ENCODE measurements at regions not wholly inside any gene's neighbourhood (a gene's known extent, or its start where the extent isn't known, plus 50 kb on each side); places are given as distances from the start of the nearest gene placed in this dataset.

DNA sequence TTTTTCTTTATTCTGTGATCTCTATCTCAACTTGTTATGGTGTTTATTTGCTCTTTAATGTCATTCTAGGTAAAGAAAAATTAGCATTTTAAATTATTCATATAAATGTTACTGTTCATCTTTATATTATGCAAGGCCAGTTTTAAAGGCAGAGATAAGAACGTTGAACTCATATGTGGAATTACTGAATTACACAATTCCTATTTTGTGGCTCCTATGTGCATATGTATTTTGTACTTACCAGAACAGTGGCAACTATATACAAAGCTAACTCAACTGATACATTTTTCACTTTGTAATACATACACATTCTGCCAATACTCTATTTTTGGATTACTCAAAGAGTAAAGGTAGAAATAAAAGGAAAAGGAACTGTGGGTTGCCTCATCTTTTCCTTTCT is 533.2 kb upstream of the NR3C2 start:
- ATAC-seq = no peak
- in situ Hi-C loops (cut with MboI; ENCODE audit: low sequenced_read_pairs in 4 of 4) (no loop called here), intact Hi-C loops (cut with DNase I; ENCODE audit: low total_unique reads) (no loop called here)
- Histone ChIP-seq H3K36me3 (no peaks in the 10 kb centered on the region), H3K4me3 (no peak overlapping the region), H3K27ac (no peak overlapping the region), H3K27me3 (no peaks in the 10 kb centered on the region), H3K9me3 (no peaks in the 10 kb centered on the region), H3K4me1 (no peaks in the 10 kb centered on the region)
- TF ChIP-seq POLR2A (IDR thresholded peaks at IDR 0.05) = no peak
- TF ChIP-seq, protein P1, sequence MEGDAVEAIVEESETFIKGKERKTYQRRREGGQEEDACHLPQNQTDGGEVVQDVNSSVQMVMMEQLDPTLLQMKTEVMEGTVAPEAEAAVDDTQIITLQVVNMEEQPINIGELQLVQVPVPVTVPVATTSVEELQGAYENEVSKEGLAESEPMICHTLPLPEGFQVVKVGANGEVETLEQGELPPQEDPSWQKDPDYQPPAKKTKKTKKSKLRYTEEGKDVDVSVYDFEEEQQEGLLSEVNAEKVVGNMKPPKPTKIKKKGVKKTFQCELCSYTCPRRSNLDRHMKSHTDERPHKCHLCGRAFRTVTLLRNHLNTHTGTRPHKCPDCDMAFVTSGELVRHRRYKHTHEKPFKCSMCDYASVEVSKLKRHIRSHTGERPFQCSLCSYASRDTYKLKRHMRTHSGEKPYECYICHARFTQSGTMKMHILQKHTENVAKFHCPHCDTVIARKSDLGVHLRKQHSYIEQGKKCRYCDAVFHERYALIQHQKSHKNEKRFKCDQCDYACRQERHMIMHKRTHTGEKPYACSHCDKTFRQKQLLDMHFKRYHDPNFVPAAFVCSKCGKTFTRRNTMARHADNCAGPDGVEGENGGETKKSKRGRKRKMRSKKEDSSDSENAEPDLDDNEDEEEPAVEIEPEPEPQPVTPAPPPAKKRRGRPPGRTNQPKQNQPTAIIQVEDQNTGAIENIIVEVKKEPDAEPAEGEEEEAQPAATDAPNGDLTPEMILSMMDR (IDR thresholded peaks at IDR 0.05 in 4 of 5, conservative IDR thresholded peaks at IDR 0.05 in 1 of 5) = no peak
- no peak for DNase-seq

DNA sequence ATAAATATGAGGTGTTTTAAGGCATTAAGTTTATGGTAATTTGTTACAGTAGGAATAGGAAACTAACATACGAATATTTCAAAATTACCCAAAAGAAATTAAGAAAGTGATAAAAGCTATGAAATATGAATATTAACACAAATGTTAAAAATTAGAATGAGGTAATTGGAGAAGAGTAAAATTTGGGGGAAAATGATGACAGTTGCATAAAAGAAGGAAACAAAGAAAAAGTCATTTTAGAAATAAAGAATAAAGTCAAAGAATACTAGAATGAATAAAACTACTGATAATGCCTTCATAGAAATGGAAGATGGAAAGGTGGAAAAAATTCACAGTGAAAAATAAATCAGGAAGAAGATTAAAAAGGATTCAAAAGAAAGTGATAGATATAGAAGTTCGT is 522.9 kb upstream of the NR3C2 start:
- in situ Hi-C loops (cut with MboI; ENCODE audit: low sequenced_read_pairs in 4 of 4) (no loop called here), intact Hi-C loops (cut with DNase I; ENCODE audit: low total_unique reads) (no loop called here)
- Histone ChIP-seq H3K27ac (no peak overlapping the region), H3K4me1 (no peaks in the 10 kb centered on the region), H3K4me3 (no peak overlapping the region), H3K9me3 (no peaks in the 10 kb centered on the region), H3K27me3 (no peaks in the 10 kb centered on the region), H3K36me3 (no peaks in the 10 kb centered on the region)
- TF ChIP-seq, protein P1 (IDR thresholded peaks at IDR 0.05 in 4 of 5, conservative IDR thresholded peaks at IDR 0.05 in 1 of 5) = no peak
- no peak for TF ChIP-seq POLR2A (IDR thresholded peaks at IDR 0.05)
- no peak for ATAC-seq
- no peak for DNase-seq

DNA sequence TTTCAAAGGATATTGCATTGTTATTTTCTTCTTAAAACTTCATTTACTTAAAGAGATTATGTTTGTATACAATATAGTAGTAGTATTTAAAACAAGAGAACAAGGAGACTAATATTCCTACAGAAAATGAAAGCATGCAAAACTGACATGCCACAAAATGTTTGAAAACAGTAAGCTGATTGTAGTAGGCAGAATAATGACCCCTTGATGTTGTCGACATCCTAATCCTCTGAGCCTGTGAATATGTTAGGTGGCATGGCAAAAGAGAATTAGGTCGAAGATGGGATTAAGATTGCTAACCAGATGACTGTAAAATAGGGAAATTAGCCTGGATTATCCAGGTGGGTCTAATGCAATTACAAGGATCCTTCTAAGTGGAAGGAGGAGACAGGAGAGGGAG is 522.2 kb upstream of the NR3C2 start:
- Histone ChIP-seq H3K4me3 (no peak overlapping the region), H3K36me3 (no peaks in the 10 kb centered on the region), H3K9me3 (no peaks in the 10 kb centered on the region), H3K4me1 (no peaks in the 10 kb centered on the region), H3K27me3 (no peaks in the 10 kb centered on the region), H3K27ac (no peak overlapping the region)
- intact Hi-C loops (cut with DNase I; ENCODE audit: low total_unique reads) = no loop called here
- ATAC-seq (no peak), DNase-seq (no peak)
- TF ChIP-seq, protein P1 (IDR thresholded peaks at IDR 0.05 in 4 of 5, conservative IDR thresholded peaks at IDR 0.05 in 1 of 5) = no peak
- no peak for TF ChIP-seq POLR2A (IDR thresholded peaks at IDR 0.05)
- in situ Hi-C loops (cut with MboI; ENCODE audit: low sequenced_read_pairs in 4 of 4) = no loop called here

DNA sequence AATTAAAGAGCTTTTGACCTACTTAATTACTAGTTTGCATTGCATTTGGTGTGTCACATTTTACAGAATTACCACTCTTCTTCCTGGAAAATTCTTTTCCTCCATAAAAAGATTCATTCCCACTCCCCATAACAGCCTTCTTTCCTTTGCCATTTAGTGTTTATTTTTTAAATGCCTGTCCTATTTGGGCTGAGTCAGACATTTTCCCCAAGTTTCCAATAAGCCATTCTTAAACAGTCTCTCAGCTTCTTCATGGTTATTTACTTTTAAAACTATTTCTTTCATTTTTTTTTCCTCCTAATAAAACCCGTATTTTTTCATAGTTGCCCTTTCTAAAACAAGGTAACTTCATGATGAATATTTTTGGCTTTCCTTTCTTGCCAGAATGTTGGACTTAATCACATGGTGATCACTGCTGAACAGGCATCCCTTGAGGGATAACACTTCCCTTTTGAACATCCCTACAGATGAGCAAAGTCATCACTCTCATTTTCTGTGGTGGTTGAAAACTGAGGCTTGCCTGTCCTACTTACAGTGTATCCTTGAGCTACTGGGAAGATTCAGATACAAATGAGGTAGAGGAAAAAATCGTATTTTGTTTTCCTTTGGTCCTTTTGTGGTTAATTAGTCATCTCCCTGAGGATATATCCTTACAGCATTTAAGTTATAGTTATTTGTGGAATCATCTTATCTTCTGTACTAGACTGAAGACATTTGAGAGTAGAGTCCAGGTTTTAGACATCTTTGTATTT is 520.5 kb upstream of the NR3C2 start:
- H3K27ac ChIP-seq = no peak overlapping the region
- no peaks in the 10 kb centered on the region for H3K9me3 ChIP-seq
- ATAC-seq (no peak), DNase-seq (no peak)
- TF ChIP-seq, protein P1 (IDR thresholded peaks at IDR 0.05 in 4 of 5, conservative IDR thresholded peaks at IDR 0.05 in 1 of 5) = no peak
- TF ChIP-seq POLR2A (IDR thresholded peaks at IDR 0.05) = no peak
- H3K36me3 ChIP-seq = no peaks in the 10 kb centered on the region
- H3K27me3 ChIP-seq = no peaks in the 10 kb centered on the region
- H3K4me1 ChIP-seq = no peaks in the 10 kb centered on the region
- in situ Hi-C loops (cut with MboI; ENCODE audit: low sequenced_read_pairs in 4 of 4) = no loop called here
- intact Hi-C loops (cut with DNase I; ENCODE audit: low total_unique reads) = no loop called here
- no peak overlapping the region for H3K4me3 ChIP-seq

DNA sequence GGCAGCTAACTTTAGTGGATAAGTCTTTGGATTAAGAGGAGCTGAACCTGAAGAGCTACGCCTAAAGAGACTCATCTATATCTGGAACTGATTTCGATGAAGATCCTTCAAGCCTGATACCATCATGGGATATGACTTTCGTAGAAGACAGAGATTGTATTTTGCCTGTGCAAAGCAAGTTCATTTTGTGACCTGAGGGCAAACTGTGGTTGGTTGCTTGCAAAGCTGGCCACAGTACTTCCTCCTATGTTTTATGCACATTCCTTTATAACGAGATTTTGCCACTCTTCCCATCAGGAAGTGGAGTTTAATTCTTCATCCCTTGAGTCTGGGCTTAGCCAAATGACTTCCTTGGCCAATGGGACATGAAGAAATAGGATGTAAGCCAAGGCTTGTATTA is 519.3 kb upstream of the NR3C2 start:
- H3K36me3 ChIP-seq = no peaks in the 10 kb centered on the region
- H3K27ac ChIP-seq = no peak overlapping the region
- no peaks in the 10 kb centered on the region for H3K4me1 ChIP-seq
- TF ChIP-seq POLR2A (IDR thresholded peaks at IDR 0.05) = no peak
- TF ChIP-seq, protein P1 (IDR thresholded peaks at IDR 0.05 in 4 of 5, conservative IDR thresholded peaks at IDR 0.05 in 1 of 5) = no peak
- no peaks in the 10 kb centered on the region for H3K27me3 ChIP-seq
- H3K9me3 ChIP-seq = no peaks in the 10 kb centered on the region
- no peak overlapping the region for H3K4me3 ChIP-seq
- in situ Hi-C loops (cut with MboI; ENCODE audit: low sequenced_read_pairs in 4 of 4) = no loop called here
- DNase-seq (no peak), ATAC-seq (no peak)
- intact Hi-C loops (cut with DNase I; ENCODE audit: low total_unique reads) = no loop called here

All from gastrocnemius medialis (tissue), 4 donors.